ENCODE measurements at regions not wholly inside any gene's neighbourhood (a gene's known extent, or its start where the extent isn't known, plus 50 kb on each side); places are given as distances from the start of the nearest gene placed in this dataset.

- TF ChIP-seq, protein P1, sequence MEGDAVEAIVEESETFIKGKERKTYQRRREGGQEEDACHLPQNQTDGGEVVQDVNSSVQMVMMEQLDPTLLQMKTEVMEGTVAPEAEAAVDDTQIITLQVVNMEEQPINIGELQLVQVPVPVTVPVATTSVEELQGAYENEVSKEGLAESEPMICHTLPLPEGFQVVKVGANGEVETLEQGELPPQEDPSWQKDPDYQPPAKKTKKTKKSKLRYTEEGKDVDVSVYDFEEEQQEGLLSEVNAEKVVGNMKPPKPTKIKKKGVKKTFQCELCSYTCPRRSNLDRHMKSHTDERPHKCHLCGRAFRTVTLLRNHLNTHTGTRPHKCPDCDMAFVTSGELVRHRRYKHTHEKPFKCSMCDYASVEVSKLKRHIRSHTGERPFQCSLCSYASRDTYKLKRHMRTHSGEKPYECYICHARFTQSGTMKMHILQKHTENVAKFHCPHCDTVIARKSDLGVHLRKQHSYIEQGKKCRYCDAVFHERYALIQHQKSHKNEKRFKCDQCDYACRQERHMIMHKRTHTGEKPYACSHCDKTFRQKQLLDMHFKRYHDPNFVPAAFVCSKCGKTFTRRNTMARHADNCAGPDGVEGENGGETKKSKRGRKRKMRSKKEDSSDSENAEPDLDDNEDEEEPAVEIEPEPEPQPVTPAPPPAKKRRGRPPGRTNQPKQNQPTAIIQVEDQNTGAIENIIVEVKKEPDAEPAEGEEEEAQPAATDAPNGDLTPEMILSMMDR (IDR thresholded peaks at IDR 0.05; ENCODE audit: extremely low read depth, low read depth, low read length) = no peak
- Histone ChIP-seq H3K27me3 (ENCODE audit: insufficient read depth, low read length) (no peaks in the 10 kb centered on the region), H4K20me1 (ENCODE audit: insufficient read depth, low read length) (no peaks in the 10 kb centered on the region), H3K4me1 (ENCODE audit: insufficient read depth, low read length) (no peaks in the 10 kb centered on the region), H3K4me2 (ENCODE audit: insufficient read depth, low read length) (no peak overlapping the region), H3K79me2 (ENCODE audit: insufficient read depth, low read length) (no peaks in the 10 kb centered on the region), H3K36me3 (ENCODE audit: insufficient read depth, low read length) (no peaks in the 10 kb centered on the region), H3K27ac (ENCODE audit: low read depth, low read length) (no peak overlapping the region), H2AFZ (ENCODE audit: low read length) (no peak overlapping the region), H3K9me3 (ENCODE audit: low read depth, low read length) (no peaks in the 10 kb centered on the region), H3K4me3 (ENCODE audit: insufficient read depth, low read length) (no peak overlapping the region)
- no peak for DNase-seq (ENCODE audit: insufficient read length, low spot score, missing footprints)
Observed at GRCh38 chr6:141890661-141891060, 242.1 kb upstream of the GJE1 start.

- TF ChIP-seq, protein P1 (IDR thresholded peaks at IDR 0.05; ENCODE audit: extremely low read depth, low read depth, low read length) = no peak
- Histone ChIP-seq H3K27ac (ENCODE audit: low read depth, low read length) (no peak overlapping the region), H3K79me2 (ENCODE audit: insufficient read depth, low read length) (no peaks in the 10 kb centered on the region), H3K4me2 (ENCODE audit: insufficient read depth, low read length) (no peak overlapping the region), H2AFZ (ENCODE audit: low read length) (no peak overlapping the region), H3K4me3 (ENCODE audit: insufficient read depth, low read length) (no peak overlapping the region), H3K9me3 (ENCODE audit: low read depth, low read length) (no peaks in the 10 kb centered on the region), H3K27me3 (ENCODE audit: insufficient read depth, low read length) (no peaks in the 10 kb centered on the region), H3K36me3 (ENCODE audit: insufficient read depth, low read length) (no peaks in the 10 kb centered on the region), H4K20me1 (ENCODE audit: insufficient read depth, low read length) (no peaks in the 10 kb centered on the region), H3K4me1 (ENCODE audit: insufficient read depth, low read length) (no peaks in the 10 kb centered on the region)
- DNase-seq (ENCODE audit: insufficient read length, low spot score, missing footprints) = no peak
Observed at GRCh38 chr6:141884850-141885249, 247.9 kb upstream of the GJE1 start.

- Histone ChIP-seq H3K27me3 (ENCODE audit: insufficient read depth, low read length) (no peaks in the 10 kb centered on the region), H3K36me3 (ENCODE audit: insufficient read depth, low read length) (no peaks in the 10 kb centered on the region), H2AFZ (ENCODE audit: low read length) (no peak overlapping the region), H3K4me1 (ENCODE audit: insufficient read depth, low read length) (no peaks in the 10 kb centered on the region), H3K27ac (ENCODE audit: low read depth, low read length) (no peak overlapping the region), H3K4me3 (ENCODE audit: insufficient read depth, low read length) (no peak overlapping the region), H4K20me1 (ENCODE audit: insufficient read depth, low read length) (no peaks in the 10 kb centered on the region), H3K4me2 (ENCODE audit: insufficient read depth, low read length) (no peak overlapping the region), H3K79me2 (ENCODE audit: insufficient read depth, low read length) (no peaks in the 10 kb centered on the region), H3K9me3 (ENCODE audit: low read depth, low read length) (no peaks in the 10 kb centered on the region)
- DNase-seq (ENCODE audit: insufficient read length, low spot score, missing footprints) = no peak
- TF ChIP-seq, protein P1 (IDR thresholded peaks at IDR 0.05; ENCODE audit: extremely low read depth, low read depth, low read length) = no peak
Observed at GRCh38 chr6:141878686-141879085, 254.0 kb upstream of the GJE1 start.

- H4K20me1 ChIP-seq (ENCODE audit: insufficient read depth, low read length) = no peaks in the 10 kb centered on the region
- H3K27me3 ChIP-seq (ENCODE audit: insufficient read depth, low read length) = no peaks in the 10 kb centered on the region
- no peak overlapping the region for H3K4me2 ChIP-seq (ENCODE audit: insufficient read depth, low read length)
- no peaks in the 10 kb centered on the region for H3K79me2 ChIP-seq (ENCODE audit: insufficient read depth, low read length)
- H3K4me1 ChIP-seq (ENCODE audit: insufficient read depth, low read length) = no peaks in the 10 kb centered on the region
- H3K4me3 ChIP-seq (ENCODE audit: insufficient read depth, low read length) = no peak overlapping the region
- no peak overlapping the region for H2AFZ ChIP-seq (ENCODE audit: low read length)
- H3K9me3 ChIP-seq (ENCODE audit: low read depth, low read length) = no peaks in the 10 kb centered on the region
- TF ChIP-seq, protein P1 (IDR thresholded peaks at IDR 0.05; ENCODE audit: extremely low read depth, low read depth, low read length) = no peak
- no peak overlapping the region for H3K27ac ChIP-seq (ENCODE audit: low read depth, low read length)
- no peaks in the 10 kb centered on the region for H3K36me3 ChIP-seq (ENCODE audit: insufficient read depth, low read length)
- DNase-seq (ENCODE audit: insufficient read length, low spot score, missing footprints) = no peak
Observed at GRCh38 chr6:141877275-141877983, 255.3 kb upstream of the GJE1 start.
